ENCODE measurements at regions not wholly inside any gene's neighbourhood (a gene's known extent, or its start where the extent isn't known, plus 50 kb on each side); places are given as distances from the start of the nearest gene placed in this dataset.

- H3K27ac ChIP-seq (ENCODE audit: low read depth, low read length), result no peak overlapping the region
- H3K4me3 ChIP-seq (ENCODE audit: insufficient read depth, low read length), result no peak overlapping the region
- TF ChIP-seq CTCF (IDR thresholded peaks at IDR 0.05; ENCODE audit: extremely low read depth, low read depth, low read length), result no peak
- DNase-seq (ENCODE audit: insufficient read length, low spot score, missing footprints), result no peak
- H3K9me3 ChIP-seq (ENCODE audit: low read depth, low read length), result no peaks in the 10 kb centered on the region
- no peak overlapping the region for H2AFZ ChIP-seq (ENCODE audit: low read length)
- no peak overlapping the region for H3K4me2 ChIP-seq (ENCODE audit: insufficient read depth, low read length)
- H4K20me1 ChIP-seq (ENCODE audit: insufficient read depth, low read length), result no peaks in the 10 kb centered on the region
- H3K36me3 ChIP-seq (ENCODE audit: insufficient read depth, low read length), result no peaks in the 10 kb centered on the region
- no peaks in the 10 kb centered on the region for H3K4me1 ChIP-seq (ENCODE audit: insufficient read depth, low read length)
- no peaks in the 10 kb centered on the region for H3K79me2 ChIP-seq (ENCODE audit: insufficient read depth, low read length)
- no peaks in the 10 kb centered on the region for H3K27me3 ChIP-seq (ENCODE audit: insufficient read depth, low read length)
Measured at GRCh38 chr9:118222375-118222774, 518.2 kb downstream of the TLR4 start.

GRCh38 chr9:118223111-118223510 lies 518.9 kb downstream of the TLR4 start:
- no peak overlapping the region for H2AFZ ChIP-seq (ENCODE audit: low read length)
- H3K4me1 ChIP-seq (ENCODE audit: insufficient read depth, low read length), result no peaks in the 10 kb centered on the region
- H3K4me2 ChIP-seq (ENCODE audit: insufficient read depth, low read length), result no peak overlapping the region
- TF ChIP-seq CTCF (IDR thresholded peaks at IDR 0.05; ENCODE audit: extremely low read depth, low read depth, low read length), result no peak
- DNase-seq (ENCODE audit: insufficient read length, low spot score, missing footprints), result no peak
- H3K79me2 ChIP-seq (ENCODE audit: insufficient read depth, low read length), result no peaks in the 10 kb centered on the region
- no peak overlapping the region for H3K4me3 ChIP-seq (ENCODE audit: insufficient read depth, low read length)
- H3K27ac ChIP-seq (ENCODE audit: low read depth, low read length), result no peak overlapping the region
- no peaks in the 10 kb centered on the region for H4K20me1 ChIP-seq (ENCODE audit: insufficient read depth, low read length)
- no peaks in the 10 kb centered on the region for H3K36me3 ChIP-seq (ENCODE audit: insufficient read depth, low read length)
- no peaks in the 10 kb centered on the region for H3K9me3 ChIP-seq (ENCODE audit: low read depth, low read length)
- no peaks in the 10 kb centered on the region for H3K27me3 ChIP-seq (ENCODE audit: insufficient read depth, low read length)

- Histone ChIP-seq H3K27me3 (ENCODE audit: insufficient read depth, low read length) (no peaks in the 10 kb centered on the region), H3K4me2 (ENCODE audit: insufficient read depth, low read length) (no peak overlapping the region), H3K79me2 (ENCODE audit: insufficient read depth, low read length) (no peaks in the 10 kb centered on the region), H3K27ac (ENCODE audit: low read depth, low read length) (no peak overlapping the region), H2AFZ (ENCODE audit: low read length) (no peak overlapping the region), H3K4me1 (ENCODE audit: insufficient read depth, low read length) (no peaks in the 10 kb centered on the region), H3K9me3 (ENCODE audit: low read depth, low read length) (peaks cover 4% of the 10 kb centered on the region), H3K36me3 (ENCODE audit: insufficient read depth, low read length) (no peaks in the 10 kb centered on the region), H4K20me1 (ENCODE audit: insufficient read depth, low read length) (no peaks in the 10 kb centered on the region), H3K4me3 (ENCODE audit: insufficient read depth, low read length) (no peak overlapping the region)
- DNase-seq (ENCODE audit: insufficient read length, low spot score, missing footprints), result no peak
- TF ChIP-seq CTCF (IDR thresholded peaks at IDR 0.05; ENCODE audit: extremely low read depth, low read depth, low read length), result no peak
Measured at GRCh38 chr9:118230329-118230728, 526.1 kb downstream of the TLR4 start.

GRCh38 chr9:118236625-118237024 lies 532.4 kb downstream of the TLR4 start:
- Histone ChIP-seq H3K4me2 (ENCODE audit: insufficient read depth, low read length) (no peak overlapping the region), H3K27me3 (ENCODE audit: insufficient read depth, low read length) (no peaks in the 10 kb centered on the region), H2AFZ (ENCODE audit: low read length) (no peak overlapping the region), H3K27ac (ENCODE audit: low read depth, low read length) (no peak overlapping the region), H4K20me1 (ENCODE audit: insufficient read depth, low read length) (no peaks in the 10 kb centered on the region), H3K4me1 (ENCODE audit: insufficient read depth, low read length) (no peaks in the 10 kb centered on the region), H3K79me2 (ENCODE audit: insufficient read depth, low read length) (no peaks in the 10 kb centered on the region), H3K9me3 (ENCODE audit: low read depth, low read length) (peaks cover 4% of the 10 kb centered on the region), H3K4me3 (ENCODE audit: insufficient read depth, low read length) (no peak overlapping the region), H3K36me3 (ENCODE audit: insufficient read depth, low read length) (no peaks in the 10 kb centered on the region)
- no peak for TF ChIP-seq CTCF (IDR thresholded peaks at IDR 0.05; ENCODE audit: extremely low read depth, low read depth, low read length)
- no peak for DNase-seq (ENCODE audit: insufficient read length, low spot score, missing footprints)
